ENCODE measurements at regions not wholly inside any gene's neighbourhood (a gene's known extent, or its start where the extent isn't known, plus 50 kb on each side); places are given as distances from the start of the nearest gene placed in this dataset.
A peak's percentile ranks its signal among the peaks of the same experiment; 100 is the strongest.

- no peaks in the 10 kb centered on the region for H3K9me2 ChIP-seq (ENCODE audit: insufficient read depth)
- Mint-ChIP-seq H3K36me3 (ENCODE audit: low read depth) (no peaks in the 10 kb centered on the region), H3K9me3 (no peaks in the 10 kb centered on the region), H3K27me3 (ENCODE audit: insufficient read depth, low read depth, poor library complexity) (peaks cover 8% of the 10 kb centered on the region), H3K27ac (no peak overlapping the region), H3K4me3 (no peak overlapping the region), H3K4me1 (peaks cover 4% of the 10 kb centered on the region; the same call in 2 of the 3 replicates)
- no peaks in the 10 kb centered on the region for H3K27me3 ChIP-seq (ENCODE audit: insufficient read depth)
- no peak overlapping the region for H3K4me3 ChIP-seq
- H3K79me2 ChIP-seq (replicated peaks; ENCODE audit: insufficient read depth): no peaks in the 10 kb centered on the region
- H3K4me1 ChIP-seq (ENCODE audit: insufficient read depth): no peaks in the 10 kb centered on the region
- ATAC-seq (peak; percentile 50; the same call in 2 of the 3 replicates), DNase-seq (ENCODE audit: low spot score) (no peak)
- H4K20me1 ChIP-seq (replicated peaks; ENCODE audit: insufficient read depth): no peaks in the 10 kb centered on the region
- no peaks in the 10 kb centered on the region for H3F3A ChIP-seq (replicated peaks; ENCODE audit: low read depth)
- no peak overlapping the region for H3K27ac ChIP-seq (ENCODE audit: low read depth)
- H3K36me3 ChIP-seq (ENCODE audit: insufficient read depth): no peaks in the 10 kb centered on the region
- TF ChIP-seq EZH2phosphoT487 (IDR thresholded peaks at IDR 0.05; ENCODE audit: unreplicated experiment): no peak
- TF ChIP-seq NANOG (IDR thresholded peaks at IDR 0.05; ENCODE audit: borderline replicate concordance): no peak
- TF ChIP-seq CREB1 (CRISPR knock-in tag; IDR thresholded peaks at IDR 0.05; ENCODE audit: low read depth): no peak
- no peak for TF ChIP-seq ZNF331 (CRISPR knock-in tag; IDR thresholded peaks at IDR 0.05; ENCODE audit: low read depth)
- no peak for TF ChIP-seq REST (IDR thresholded peaks at IDR 0.05; ENCODE audit: unreplicated experiment)
- no peak for TF ChIP-seq ZNF114 (CRISPR knock-in tag; IDR thresholded peaks at IDR 0.05)
- TF ChIP-seq CTCF (conservative IDR thresholded peaks at IDR 0.05; ENCODE audit: low read depth in 2 of 2): no peak
- no peak for TF ChIP-seq EZH2 (IDR thresholded peaks at IDR 0.05; ENCODE audit: low read depth, unreplicated experiment)
- TF ChIP-seq JUNB (IDR thresholded peaks at IDR 0.05; ENCODE audit: unreplicated experiment): no peak
- no peak for TF ChIP-seq POLR2AphosphoS5 (IDR thresholded peaks at IDR 0.05; ENCODE audit: low read depth)
- TF ChIP-seq STAT1 (IDR thresholded peaks at IDR 0.05; ENCODE audit: unreplicated experiment): no peak
- no peak for TF ChIP-seq ETS1 (IDR thresholded peaks at IDR 0.05)
- TF ChIP-seq ZNF462 (CRISPR knock-in tag; IDR thresholded peaks at IDR 0.05): no peak
- H2AFZ ChIP-seq: no peak overlapping the region
- H3K4me2 ChIP-seq: no peak overlapping the region
Measured at GRCh38 chr1:47696737-47697441, 259.0 kb downstream of the FOXD2 start.
